Thyroid gland (tissue), 4 donors: ENCODE measurements at regions not wholly inside any gene's neighbourhood (a gene's known extent, or its start where the extent isn't known, plus 50 kb on each side); places are given as distances from the start of the nearest gene placed in this dataset.

ENCODE experiments used
- POLR2A ChIP-seq, 2 donors: fragments of 450-650 bp; IDR thresholded peaks; one replicate each; pipeline ENCODE4 v1.6.1; 2017; ENCODE audit warnings: antibody characterized with exemption in 2 of 2, mild to moderate bottlenecking in 2 of 2, moderate library complexity in 1 of 2
- TF ChIP-seq, protein P1 (sequence below), 6 experiments: fragments of 200-600 bp in 3 of 6; fragments of 450-650 bp in 3 of 6; sonication (generic) in 3 of 6; IDR thresholded peaks; one replicate each; pipeline ENCODE4 v1.5.1; 2016 to 2019; ENCODE audit warnings: antibody characterized with exemption in 6 of 6, mild to moderate bottlenecking in 2 of 6, inconsistent platforms in 1 of 6, moderate library complexity in 1 of 6

DNA sequence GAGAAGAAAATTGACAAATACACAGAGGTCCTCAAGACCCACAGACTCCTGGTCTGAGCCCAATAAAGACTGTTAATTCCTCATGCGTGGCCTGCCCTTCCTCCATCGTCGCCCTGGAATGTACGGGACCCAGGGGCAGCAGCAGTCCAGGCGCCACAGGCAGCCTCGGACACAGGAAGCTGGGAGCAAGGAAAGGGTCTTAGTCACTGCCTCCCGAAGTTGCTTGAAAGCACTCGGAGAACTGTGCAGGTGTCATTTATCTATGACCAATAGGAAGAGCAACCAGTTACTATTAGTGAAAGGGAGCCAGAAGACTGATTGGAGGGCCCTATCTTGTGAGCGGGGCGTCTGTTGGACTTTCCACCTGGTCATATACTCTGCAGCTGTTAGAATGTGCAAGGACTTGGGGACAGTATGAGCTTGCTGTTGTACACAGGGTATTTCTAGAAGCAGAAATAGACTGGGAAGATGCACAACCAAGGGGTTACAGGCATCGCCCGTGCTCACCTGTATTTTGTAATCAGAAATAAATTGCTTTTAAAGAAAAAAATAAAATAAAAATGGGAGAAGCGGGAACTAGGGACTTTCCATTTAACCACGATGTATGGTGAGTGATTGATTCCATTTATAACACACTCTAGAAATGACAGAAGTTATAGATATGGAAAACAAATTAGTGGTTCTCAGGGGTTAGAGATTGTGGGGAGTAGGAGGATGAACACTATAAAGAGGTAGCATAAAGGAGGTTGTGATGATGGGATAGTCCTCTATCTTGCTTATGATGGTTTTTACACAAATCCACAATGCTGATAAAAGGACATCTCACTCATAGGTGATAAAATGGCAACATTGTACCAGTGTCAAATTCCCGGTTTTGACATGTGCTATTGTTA, 244.7 kb downstream of the MRPL39 start:
- TF ChIP-seq, protein P1, sequence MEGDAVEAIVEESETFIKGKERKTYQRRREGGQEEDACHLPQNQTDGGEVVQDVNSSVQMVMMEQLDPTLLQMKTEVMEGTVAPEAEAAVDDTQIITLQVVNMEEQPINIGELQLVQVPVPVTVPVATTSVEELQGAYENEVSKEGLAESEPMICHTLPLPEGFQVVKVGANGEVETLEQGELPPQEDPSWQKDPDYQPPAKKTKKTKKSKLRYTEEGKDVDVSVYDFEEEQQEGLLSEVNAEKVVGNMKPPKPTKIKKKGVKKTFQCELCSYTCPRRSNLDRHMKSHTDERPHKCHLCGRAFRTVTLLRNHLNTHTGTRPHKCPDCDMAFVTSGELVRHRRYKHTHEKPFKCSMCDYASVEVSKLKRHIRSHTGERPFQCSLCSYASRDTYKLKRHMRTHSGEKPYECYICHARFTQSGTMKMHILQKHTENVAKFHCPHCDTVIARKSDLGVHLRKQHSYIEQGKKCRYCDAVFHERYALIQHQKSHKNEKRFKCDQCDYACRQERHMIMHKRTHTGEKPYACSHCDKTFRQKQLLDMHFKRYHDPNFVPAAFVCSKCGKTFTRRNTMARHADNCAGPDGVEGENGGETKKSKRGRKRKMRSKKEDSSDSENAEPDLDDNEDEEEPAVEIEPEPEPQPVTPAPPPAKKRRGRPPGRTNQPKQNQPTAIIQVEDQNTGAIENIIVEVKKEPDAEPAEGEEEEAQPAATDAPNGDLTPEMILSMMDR (IDR thresholded peaks at IDR 0.05): no peak
- TF ChIP-seq POLR2A (IDR thresholded peaks at IDR 0.05): no peak
